A549 (cell line): ENCODE measurements at regions not wholly inside any gene's neighbourhood (a gene's known extent, or its start where the extent isn't known, plus 50 kb on each side); places are given as distances from the start of the nearest gene placed in this dataset.

ENCODE experiments used
- CHD4 ChIP-seq: fragments of 200-600 bp; sonication (generic); IDR thresholded peaks from 2 replicates; pipeline ENCODE4 v1.6.1; 2016; ENCODE audit warnings: antibody characterized with exemption, mild to moderate bottlenecking, borderline replicate concordance
- MYC ChIP-seq: IDR thresholded peaks from 2 replicates; pipeline ENCODE4 v1.6.1; 2012; ENCODE audit warnings: mild to moderate bottlenecking, inconsistent platforms, low read length, improper control_type of control experiment, borderline replicate concordance

DNA sequence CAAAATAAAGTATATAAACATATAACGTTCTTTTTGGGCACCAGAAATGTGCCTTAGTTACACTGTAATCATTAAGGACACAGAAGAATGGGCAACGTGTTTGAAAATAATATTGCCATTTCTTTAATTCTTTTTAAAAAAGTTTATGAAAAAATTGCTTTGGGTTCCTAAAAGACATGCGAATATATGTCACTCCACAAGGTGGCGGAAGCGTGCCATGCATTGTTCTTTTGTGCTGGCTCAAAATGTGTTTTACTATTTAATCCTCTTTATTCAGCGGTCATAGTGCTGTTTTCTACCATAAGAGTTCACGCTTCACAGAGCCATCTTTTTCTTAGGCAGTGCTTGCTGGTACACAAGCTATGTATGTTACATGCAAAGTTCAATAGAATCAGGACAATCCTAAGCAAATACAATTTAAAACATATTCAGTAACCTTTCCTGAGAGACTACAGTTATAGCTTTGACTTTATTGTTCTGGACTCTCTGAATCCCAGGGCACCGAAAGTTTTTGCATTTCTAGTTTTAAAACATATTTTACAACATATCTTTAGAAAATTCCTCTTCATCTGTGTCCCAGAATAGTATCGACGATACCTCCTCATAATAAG lies 147.8 kb upstream of the ERBB4 start:
- no peak for TF ChIP-seq MYC
- no peak for TF ChIP-seq CHD4
